Endodermal cell (in vitro differentiated cells): ENCODE measurements at regions not wholly inside any gene's neighbourhood (a gene's known extent, or its start where the extent isn't known, plus 50 kb on each side); places are given as distances from the start of the nearest gene placed in this dataset.

ENCODE experiments used
- DNase-seq: peaks from one replicate; pipeline ENCODE4 v3.0.0-alpha.2; 2017
- H3K27ac ChIP-seq: 2 replicates; pipeline ENCODE4 v1.5.1; 2013; ENCODE audit warnings: mild to moderate bottlenecking, low read depth, low read length, moderate library complexity
- H3K27me3 ChIP-seq: 2 replicates; pipeline ENCODE4 v1.6.1; 2013; ENCODE audit warnings: mild to moderate bottlenecking, low read length, moderate library complexity; ENCODE audit not compliant: insufficient read depth, control insufficient read depth, poor library complexity, severe bottlenecking
- H3K36me3 ChIP-seq: 2 replicates; pipeline ENCODE4 v1.7.0; 2013; ENCODE audit warnings: mild to moderate bottlenecking, low read length, moderate library complexity; ENCODE audit not compliant: control insufficient read depth, insufficient read depth
- H3K4me1 ChIP-seq: one replicate; pipeline ENCODE4 v1.7.0; 2013; ENCODE audit warnings: low read length; ENCODE audit not compliant: control insufficient read depth, insufficient read depth
- H3K4me3 ChIP-seq: 2 replicates; pipeline ENCODE4 v1.5.1; 2013; ENCODE audit warnings: mild to moderate bottlenecking, low read length, moderate library complexity
- H3K9ac ChIP-seq: 2 replicates; pipeline ENCODE4 v1.6.1; 2013; ENCODE audit warnings: mild to moderate bottlenecking, low read length, moderate library complexity; ENCODE audit not compliant: poor library complexity, severe bottlenecking; ENCODE audit errors: extremely low read depth
- H3K9me3 ChIP-seq: 2 replicates; pipeline ENCODE4 v1.6.1; 2013; ENCODE audit warnings: mild to moderate bottlenecking, low read length, moderate library complexity; ENCODE audit not compliant: control insufficient read depth
- H3K27ac Mint-ChIP-seq: 2 replicates; pipeline ENCODE4 v1.8.0; 2020; ENCODE audit warnings: mixed read lengths
- H3K27me3 Mint-ChIP-seq: 2 replicates; pipeline ENCODE4 v1.8.0; 2021; ENCODE audit warnings: mild to moderate bottlenecking, mixed read lengths; ENCODE audit not compliant: insufficient read depth
- H3K36me3 Mint-ChIP-seq: 2 replicates; pipeline ENCODE4 v1.8.0; 2020; ENCODE audit warnings: low read depth, mixed read lengths
- H3K4me1 Mint-ChIP-seq: 2 replicates; pipeline ENCODE4 v1.8.0; 2020; ENCODE audit warnings: mixed read lengths
- H3K4me3 Mint-ChIP-seq: 2 replicates; pipeline ENCODE4 v1.8.0; 2020; ENCODE audit warnings: mild to moderate bottlenecking, moderate library complexity, mixed read lengths
- H3K9me3 Mint-ChIP-seq: 2 replicates; pipeline ENCODE4 v1.8.0; 2020; ENCODE audit warnings: mild to moderate bottlenecking, mixed read lengths
- CTCF ChIP-seq: fragments of 200-600 bp; sonication (generic); conservative IDR thresholded peaks from 2 replicates; pipeline ENCODE4 v1.5.0; 2021; ENCODE audit warnings: antibody characterized with exemption, mild to moderate bottlenecking
- WGBS, 2 experiments: methylation state at CpG; one replicate each; pipeline versions ENCODE4 v1.1.5 to v1.1.7; 2013; ENCODE audit warnings: missing lambda C conversion rate in 2 of 2, mixed read lengths in 1 of 2; ENCODE audit not compliant: insufficient coverage in 1 of 2, insufficient read length in 1 of 2; 5-methylcytosine and 5-hydroxymethylcytosine counted together

GRCh38 chr11:70747921-70748320, 349.6 kb downstream of the CTTN start:
- Mint-ChIP-seq H3K27ac (no peak overlapping the region), H3K4me3 (no peak overlapping the region), H3K36me3 (peaks cover 12% of the 10 kb centered on the region), H3K9me3 (peaks cover 35% of the 10 kb centered on the region), H3K4me1 (peaks cover 10% of the 10 kb centered on the region), H3K27me3 (peaks cover 4% of the 10 kb centered on the region)
- Histone ChIP-seq H3K36me3 (no peaks in the 10 kb centered on the region), H3K27ac (no peak overlapping the region), H3K9me3 (peaks cover 23% of the 10 kb centered on the region), H3K9ac (no peak overlapping the region), H3K27me3 (no peaks in the 10 kb centered on the region), H3K4me1 (no peaks in the 10 kb centered on the region), H3K4me3 (no peak overlapping the region)
- no peak for TF ChIP-seq CTCF
- DNase-seq, result no peak
- WGBS, 2 experiments, result 92 to 94% methylated on average over 5 of the region's 5 CpGs

- Histone ChIP-seq H3K27me3 (no peaks in the 10 kb centered on the region), H3K9me3 (peaks cover 23% of the 10 kb centered on the region), H3K4me3 (no peak overlapping the region), H3K9ac (no peak overlapping the region), H3K36me3 (no peaks in the 10 kb centered on the region), H3K4me1 (no peaks in the 10 kb centered on the region), H3K27ac (no peak overlapping the region)
- Mint-ChIP-seq H3K9me3 (peaks cover 38% of the 10 kb centered on the region), H3K4me1 (no peaks in the 10 kb centered on the region), H3K4me3 (no peak overlapping the region), H3K27ac (no peak overlapping the region), H3K36me3 (peaks cover 12% of the 10 kb centered on the region), H3K27me3 (peaks cover 4% of the 10 kb centered on the region)
- no peak for DNase-seq
- TF ChIP-seq CTCF, result no peak
- WGBS, 2 experiments, result 74 to 83% methylated on average over 2 to 4 of the region's 4 CpGs
These were observed 352.9 kb downstream of the CTTN start for GRCh38 chr11:70751142-70751734.

GRCh38 chr11:70755410-70756158, 357.3 kb downstream of the CTTN start:
- peak; percentile 97 for TF ChIP-seq CTCF
- Mint-ChIP-seq H3K36me3 (peaks cover 10% of the 10 kb centered on the region), H3K4me1 (no peaks in the 10 kb centered on the region), H3K9me3 (peaks cover 20% of the 10 kb centered on the region), H3K27ac (no peak overlapping the region), H3K4me3 (no peak overlapping the region), H3K27me3 (peaks cover 4% of the 10 kb centered on the region)
- H3K27ac ChIP-seq, result no peak overlapping the region
- H3K4me1 ChIP-seq, result no peaks in the 10 kb centered on the region
- no peaks in the 10 kb centered on the region for H3K27me3 ChIP-seq
- 38 to 59% methylated on average over 17 to 37 of the region's 37 CpGs for WGBS, 2 experiments
- peak; percentile 95 for DNase-seq
- H3K36me3 ChIP-seq, result no peaks in the 10 kb centered on the region
- H3K4me3 ChIP-seq, result no peak overlapping the region
- H3K9ac ChIP-seq, result no peak overlapping the region
- peaks cover 11% of the 10 kb centered on the region for H3K9me3 ChIP-seq
